ENCODE measurements at regions not wholly inside any gene's neighbourhood (a gene's known extent, or its start where the extent isn't known, plus 50 kb on each side); places are given as distances from the start of the nearest gene placed in this dataset.

GRCh38 chr2:18849841-18850578 is 260.6 kb upstream of the NT5C1B start:
- H3K4me1 ChIP-seq, result no peaks in the 10 kb centered on the region
- H3K27me3 ChIP-seq, result no peaks in the 10 kb centered on the region
- no peak overlapping the region for H3K27ac ChIP-seq
- in situ Hi-C loops (cut with MboI; ENCODE audit: low sequenced_read_pairs in 4 of 4), result no loop called here
- H3K36me3 ChIP-seq, result no peaks in the 10 kb centered on the region
- ATAC-seq (no peak), DNase-seq (no peak)
- intact Hi-C loops (cut with DNase I; ENCODE audit: low total_unique reads), result no loop called here
- H3K4me3 ChIP-seq, result no peak overlapping the region
- TF ChIP-seq POLR2A (IDR thresholded peaks at IDR 0.05), result no peak
- TF ChIP-seq CTCF (IDR thresholded peaks at IDR 0.05 in 4 of 5, conservative IDR thresholded peaks at IDR 0.05 in 1 of 5), result no peak
- H3K9me3 ChIP-seq, result no peaks in the 10 kb centered on the region

- DNase-seq, result no peak
- TF ChIP-seq CTCF (IDR thresholded peaks at IDR 0.05 in 4 of 5, conservative IDR thresholded peaks at IDR 0.05 in 1 of 5) (no peak), POLR2A (IDR thresholded peaks at IDR 0.05) (no peak)
- no peak overlapping the region for H3K4me3 ChIP-seq
- no peaks in the 10 kb centered on the region for H3K4me1 ChIP-seq
- intact Hi-C loops (cut with DNase I; ENCODE audit: low total_unique reads), result no loop called here
- H3K36me3 ChIP-seq, result no peaks in the 10 kb centered on the region
- no peaks in the 10 kb centered on the region for H3K9me3 ChIP-seq
- in situ Hi-C loops (cut with MboI; ENCODE audit: low sequenced_read_pairs in 4 of 4), result no loop called here
- no peak for ATAC-seq
- H3K27me3 ChIP-seq, result no peaks in the 10 kb centered on the region
- no peak overlapping the region for H3K27ac ChIP-seq
Observed at GRCh38 chr2:18848646-18849045, 259.3 kb upstream of the NT5C1B start.

DNA sequence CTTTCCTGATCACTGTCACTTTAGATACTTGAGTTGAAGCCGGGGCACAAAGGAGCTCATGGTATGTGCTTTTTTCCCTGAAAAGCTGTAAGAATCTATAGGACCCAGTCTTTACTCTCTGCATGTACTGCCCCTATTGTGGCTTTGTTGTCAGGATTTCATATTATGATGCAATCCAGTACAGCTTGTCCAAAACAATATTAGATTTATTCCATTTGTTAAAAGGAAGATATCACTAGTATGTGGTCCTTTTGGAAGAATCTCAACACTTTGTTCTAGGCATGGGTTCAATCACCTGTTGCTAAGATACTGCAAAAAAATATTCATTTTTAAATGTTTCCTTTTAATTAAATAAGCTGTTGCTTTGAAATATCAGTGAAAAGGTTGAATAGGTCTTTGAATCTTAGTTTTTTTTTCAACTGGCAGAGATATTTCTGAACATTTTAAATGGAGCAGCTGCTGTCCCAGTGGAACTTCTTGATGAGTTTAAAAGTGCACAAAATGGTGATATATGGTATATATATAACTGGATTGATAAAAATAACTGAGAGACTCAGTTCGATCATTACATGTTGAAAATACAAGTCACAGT is 256.6 kb upstream of the NT5C1B start:
- in situ Hi-C loops (cut with MboI; ENCODE audit: low sequenced_read_pairs in 4 of 4), result no loop called here
- peak in 1 of 2 donors; percentile 56 for ATAC-seq

DNA sequence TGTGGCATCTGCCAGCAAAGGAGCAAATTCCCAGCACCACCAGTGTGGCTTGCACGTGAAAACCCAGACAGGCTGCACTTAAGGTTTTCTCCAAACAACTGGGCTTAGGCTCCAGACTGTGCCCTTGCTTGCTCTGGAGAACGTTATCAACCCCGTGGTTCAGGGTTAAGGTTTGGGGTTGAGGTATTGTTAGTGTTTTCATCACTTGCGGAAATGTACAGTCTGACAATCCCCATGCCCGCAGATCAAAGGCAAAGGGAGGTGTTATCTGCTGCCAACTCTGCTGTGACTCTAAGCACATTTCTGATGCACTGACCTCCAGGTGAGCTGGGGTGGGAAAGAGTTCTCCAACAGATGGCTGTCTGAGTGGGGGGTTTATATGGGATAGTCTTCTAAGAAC is 253.5 kb upstream of the NT5C1B start:
- Histone ChIP-seq H3K4me3 (no peak overlapping the region), H3K9me3 (no peaks in the 10 kb centered on the region), H3K27me3 (no peaks in the 10 kb centered on the region), H3K36me3 (no peaks in the 10 kb centered on the region), H3K4me1 (no peaks in the 10 kb centered on the region), H3K27ac (no peak overlapping the region)
- in situ Hi-C loops (cut with MboI; ENCODE audit: low sequenced_read_pairs in 4 of 4) (no loop called here), intact Hi-C loops (cut with DNase I; ENCODE audit: low total_unique reads) (no loop called here)
- no peak for ATAC-seq
- DNase-seq, result no peak
- TF ChIP-seq CTCF (IDR thresholded peaks at IDR 0.05 in 4 of 5, conservative IDR thresholded peaks at IDR 0.05 in 1 of 5) (no peak), POLR2A (IDR thresholded peaks at IDR 0.05) (no peak)

More for the DNA sequence above, 256.6 kb upstream of the NT5C1B start:
- no peak for DNase-seq
- Histone ChIP-seq H3K9me3 (no peaks in the 10 kb centered on the region), H3K27me3 (no peaks in the 10 kb centered on the region), H3K4me1 (no peaks in the 10 kb centered on the region), H3K4me3 (no peak overlapping the region), H3K36me3 (no peaks in the 10 kb centered on the region), H3K27ac (no peak overlapping the region)
- TF ChIP-seq CTCF (IDR thresholded peaks at IDR 0.05 in 4 of 5, conservative IDR thresholded peaks at IDR 0.05 in 1 of 5) (no peak), POLR2A (IDR thresholded peaks at IDR 0.05) (no peak)
- intact Hi-C loops (cut with DNase I; ENCODE audit: low total_unique reads), result no loop called here
